ENCODE measurements at regions not wholly inside any gene's neighbourhood (a gene's known extent, or its start where the extent isn't known, plus 50 kb on each side); places are given as distances from the start of the nearest gene placed in this dataset.
"Not testable (repeated sequence)": the region's sequence is repeated elsewhere in the genome, so short reads cannot be mapped to it uniquely, and the experiment has no call there.

DNA sequence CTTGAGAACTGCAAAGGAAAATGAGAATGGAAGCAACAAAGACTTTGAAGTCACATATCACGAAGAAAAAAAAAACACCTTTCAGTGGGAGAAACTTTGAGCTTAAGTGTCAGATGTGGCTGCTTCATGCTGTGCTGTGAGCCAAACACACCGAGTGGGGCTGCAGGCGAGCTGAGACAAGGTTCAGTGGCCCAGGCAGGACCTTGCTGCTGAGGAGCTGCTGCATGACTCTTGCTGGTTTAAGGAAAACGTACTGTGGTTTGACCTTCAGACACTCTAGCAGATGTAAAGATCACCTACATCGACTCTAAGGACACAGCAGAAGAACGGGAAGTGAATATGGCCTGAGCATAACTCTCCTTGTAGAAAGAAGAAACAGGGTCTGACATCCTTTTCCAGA is 118.1 kb upstream of the OR4E1 start:
- no peaks in the 10 kb centered on the region for H3K4me1 ChIP-seq (replicated peaks in 1 of 2)
- no peaks in the 10 kb centered on the region for H3K9me3 ChIP-seq (replicated peaks in 1 of 3)
- no peak for DNase-seq
- H3K4me3 ChIP-seq: no peak overlapping the region
- no peak overlapping the region for H3K27ac ChIP-seq
- TF ChIP-seq, protein P1, sequence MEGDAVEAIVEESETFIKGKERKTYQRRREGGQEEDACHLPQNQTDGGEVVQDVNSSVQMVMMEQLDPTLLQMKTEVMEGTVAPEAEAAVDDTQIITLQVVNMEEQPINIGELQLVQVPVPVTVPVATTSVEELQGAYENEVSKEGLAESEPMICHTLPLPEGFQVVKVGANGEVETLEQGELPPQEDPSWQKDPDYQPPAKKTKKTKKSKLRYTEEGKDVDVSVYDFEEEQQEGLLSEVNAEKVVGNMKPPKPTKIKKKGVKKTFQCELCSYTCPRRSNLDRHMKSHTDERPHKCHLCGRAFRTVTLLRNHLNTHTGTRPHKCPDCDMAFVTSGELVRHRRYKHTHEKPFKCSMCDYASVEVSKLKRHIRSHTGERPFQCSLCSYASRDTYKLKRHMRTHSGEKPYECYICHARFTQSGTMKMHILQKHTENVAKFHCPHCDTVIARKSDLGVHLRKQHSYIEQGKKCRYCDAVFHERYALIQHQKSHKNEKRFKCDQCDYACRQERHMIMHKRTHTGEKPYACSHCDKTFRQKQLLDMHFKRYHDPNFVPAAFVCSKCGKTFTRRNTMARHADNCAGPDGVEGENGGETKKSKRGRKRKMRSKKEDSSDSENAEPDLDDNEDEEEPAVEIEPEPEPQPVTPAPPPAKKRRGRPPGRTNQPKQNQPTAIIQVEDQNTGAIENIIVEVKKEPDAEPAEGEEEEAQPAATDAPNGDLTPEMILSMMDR (IDR thresholded peaks at IDR 0.05): no peak
- TF ChIP-seq POLR2A (IDR thresholded peaks at IDR 0.05): no peak
- WGBS, 4 donors: 28 to 39% (median 32%) methylated on average over 6 of the region's 6 CpGs
- H3K36me3 ChIP-seq (replicated peaks in 1 of 2): no peaks in the 10 kb centered on the region
- H3K27me3 ChIP-seq: no peaks in the 10 kb centered on the region
- intact Hi-C loops (cut with DNase I): no loop called here

DNA sequence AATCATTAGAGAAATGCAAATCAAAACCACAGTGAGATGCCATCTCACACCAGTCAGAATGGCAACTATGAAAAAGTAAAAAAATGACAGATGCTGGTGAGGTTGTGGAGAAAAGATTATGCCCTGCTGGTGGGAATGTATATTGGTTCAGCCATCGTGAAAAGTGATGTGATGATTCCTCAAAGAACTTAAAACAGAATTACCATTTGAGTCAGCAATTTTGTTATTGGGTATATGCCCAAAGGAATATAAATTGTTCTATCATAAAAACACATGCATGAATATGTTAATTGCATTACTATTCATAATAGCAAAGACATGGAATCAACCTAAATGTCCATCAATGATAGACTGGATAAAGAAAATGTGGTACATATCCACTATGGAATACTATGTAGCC is 115.1 kb upstream of the OR4E1 start:
- H3K27ac ChIP-seq; DNase-seq; H3K4me1 ChIP-seq (replicated peaks in 1 of 2); H3K4me3 ChIP-seq; H3K9me3 ChIP-seq (replicated peaks in 1 of 3); H3K36me3 ChIP-seq (replicated peaks in 1 of 2); H3K27me3 ChIP-seq; intact Hi-C loops (cut with DNase I): not testable (repeated sequence)
- 57 to 70% (median 66%) methylated on average over 1 of the region's 1 CpG for WGBS, 4 donors

DNA sequence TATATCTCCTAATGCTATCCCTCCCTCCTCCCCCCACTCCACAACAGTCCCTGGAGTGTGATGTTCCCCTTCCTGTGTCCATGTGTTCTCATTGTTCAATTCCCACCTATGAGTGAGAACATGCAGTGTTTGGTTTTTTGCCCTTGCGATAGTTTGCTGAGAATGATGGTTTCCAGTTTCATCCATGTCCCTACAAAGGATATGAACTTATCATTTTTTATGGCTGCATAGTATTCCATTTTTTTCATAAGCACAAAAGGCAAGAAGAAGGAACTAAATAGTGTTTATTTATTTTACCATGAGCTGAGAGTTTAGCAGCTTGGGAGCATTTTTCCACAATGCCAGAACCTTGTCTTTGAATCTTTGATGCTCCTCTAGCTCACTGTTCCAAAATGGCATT is 113.6 kb upstream of the OR4E1 start:
- H3K27me3 ChIP-seq; H3K27ac ChIP-seq; intact Hi-C loops (cut with DNase I); H3K36me3 ChIP-seq (replicated peaks in 1 of 2); H3K4me1 ChIP-seq (replicated peaks in 1 of 2); H3K4me3 ChIP-seq; DNase-seq; H3K9me3 ChIP-seq (replicated peaks in 1 of 3): not testable (repeated sequence)
- WGBS, 4 donors: 57 to 85% (median 71%) methylated on average over 1 of the region's 1 CpG

DNA sequence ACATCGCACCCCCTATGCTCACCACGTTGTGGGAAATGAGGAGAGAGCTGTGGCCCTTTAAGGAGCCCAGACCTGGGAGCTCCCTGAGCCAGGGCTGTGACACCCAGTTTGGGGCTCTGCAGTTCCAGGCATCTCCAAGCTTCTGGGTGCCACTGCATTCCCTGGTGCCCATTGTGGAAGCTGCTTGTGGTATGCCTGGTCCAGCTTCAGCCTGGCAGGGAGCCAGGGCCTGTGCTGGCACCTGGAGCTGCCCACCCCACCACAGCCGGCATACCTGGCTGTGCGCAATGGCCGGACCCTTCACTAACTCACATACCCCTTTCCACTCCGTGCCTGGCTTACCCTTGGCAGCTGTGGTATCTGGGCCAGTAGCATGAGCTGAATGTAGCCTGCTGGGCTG is 107.9 kb upstream of the OR4E1 start:
- H3K27me3 ChIP-seq: no peaks in the 10 kb centered on the region
- no peaks in the 10 kb centered on the region for H3K36me3 ChIP-seq (replicated peaks in 1 of 2)
- no peak overlapping the region for H3K4me3 ChIP-seq
- no peak for TF ChIP-seq POLR2A (IDR thresholded peaks at IDR 0.05)
- TF ChIP-seq, protein P1 (IDR thresholded peaks at IDR 0.05): no peak
- intact Hi-C loops (cut with DNase I): no loop called here
- no peaks in the 10 kb centered on the region for H3K9me3 ChIP-seq (replicated peaks in 1 of 3)
- WGBS, 4 donors: 82 to 88% (median 85%) methylated on average over 6 of the region's 6 CpGs; no CpG with 5 or more reads in 1 of the 4 donors
- no peak for DNase-seq
- no peaks in the 10 kb centered on the region for H3K4me1 ChIP-seq (replicated peaks in 1 of 2)
- no peak overlapping the region for H3K27ac ChIP-seq

DNA sequence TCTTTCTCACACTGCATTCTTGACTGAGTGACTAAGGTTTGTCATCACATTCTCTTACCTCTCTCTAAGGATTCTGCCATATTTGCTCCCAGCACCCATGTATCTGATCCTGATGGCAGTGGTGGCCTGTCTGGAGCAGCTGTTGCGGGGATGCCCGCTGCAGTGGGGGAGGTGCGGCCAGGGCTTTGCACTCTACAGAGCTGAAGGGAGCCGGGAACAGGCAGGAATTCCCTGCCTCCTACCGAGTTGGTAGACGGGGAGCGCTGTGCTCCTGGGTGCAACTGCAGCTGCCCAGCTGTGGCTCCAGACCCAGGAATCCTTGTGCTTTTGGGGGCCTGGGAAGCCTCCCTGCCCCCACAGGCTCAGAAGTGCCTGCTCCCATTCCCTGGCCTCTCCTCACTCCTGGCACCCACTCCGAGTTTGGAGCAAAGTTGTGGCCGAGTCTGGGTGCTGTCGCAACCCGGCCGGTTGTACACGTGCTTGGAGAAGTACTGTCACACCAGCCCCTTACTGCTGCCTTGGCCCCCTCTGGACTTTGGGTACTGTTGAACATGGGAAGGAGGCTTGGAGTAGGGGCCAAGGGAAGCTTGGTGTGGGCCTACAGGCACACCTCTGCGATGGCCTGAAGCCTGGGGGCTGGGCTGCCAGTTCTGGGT is 106.9 kb upstream of the OR4E1 start:
- Histone ChIP-seq H3K36me3 (replicated peaks in 1 of 2) (no peaks in the 10 kb centered on the region), H3K9me3 (replicated peaks in 1 of 3) (no peaks in the 10 kb centered on the region), H3K4me3 (no peak overlapping the region), H3K4me1 (replicated peaks in 1 of 2) (no peaks in the 10 kb centered on the region), H3K27me3 (no peaks in the 10 kb centered on the region), H3K27ac (no peak overlapping the region)
- WGBS, 4 donors: 71 to 84% (median 79%) methylated on average over 9 to 14 of the region's 14 CpGs
- no peak for TF ChIP-seq POLR2A (IDR thresholded peaks at IDR 0.05)
- TF ChIP-seq, protein P1 (IDR thresholded peaks at IDR 0.05): no peak
- intact Hi-C loops (cut with DNase I): no loop called here
- no peak for DNase-seq

Measured in adrenal gland (tissue), 9 donors.